GM18907 (cell line): ENCODE measurements at regions not wholly inside any gene's neighbourhood (a gene's known extent, or its start where the extent isn't known, plus 50 kb on each side); places are given as distances from the start of the nearest gene placed in this dataset.

Experiments
- ATAC-seq: cut with Tn5 transposase; IDR thresholded peaks from one replicate; pipeline ENCODE4 v1.9.1; 2021; ENCODE audit warnings: mild to moderate bottlenecking, moderate library complexity; ENCODE audit not compliant: unreplicated experiment

- ATAC-seq, result no peak
Measured at GRCh38 chr2:611519-611918, 65.7 kb downstream of the TMEM18 start.

- ATAC-seq, result no peak
Measured at GRCh38 chr2:610491-610890, 66.7 kb downstream of the TMEM18 start.

- ATAC-seq, result no peak
Measured at GRCh38 chr2:609881-610280, 67.3 kb downstream of the TMEM18 start.

- ATAC-seq, result no peak
Measured at GRCh38 chr2:609449-609848, 67.8 kb downstream of the TMEM18 start.

GRCh38 chr2:608711-609110 lies 68.5 kb downstream of the TMEM18 start:
- ATAC-seq, result no peak

- no peak for ATAC-seq
Measured at GRCh38 chr2:608297-608696, 68.9 kb downstream of the TMEM18 start.

- ATAC-seq, result no peak
Measured at GRCh38 chr2:607709-608108, 69.5 kb downstream of the TMEM18 start.

GRCh38 chr2:607172-607571 lies 70.0 kb downstream of the TMEM18 start:
- ATAC-seq, result no peak

GRCh38 chr2:605674-606608 lies 71.3 kb downstream of the TMEM18 start:
- no peak for ATAC-seq

GRCh38 chr2:604854-605524 lies 72.2 kb downstream of the TMEM18 start:
- ATAC-seq, result no peak

- no peak for ATAC-seq
Measured at GRCh38 chr2:604385-604784, 72.8 kb downstream of the TMEM18 start.

- ATAC-seq, result no peak
Measured at GRCh38 chr2:603869-604268, 73.3 kb downstream of the TMEM18 start.

- no peak for ATAC-seq
Measured at GRCh38 chr2:603427-603826, 73.8 kb downstream of the TMEM18 start.

- ATAC-seq, result no peak
Measured at GRCh38 chr2:602571-603359, 74.4 kb downstream of the TMEM18 start.

GRCh38 chr2:601806-602455 lies 75.3 kb downstream of the TMEM18 start:
- ATAC-seq, result no peak

GRCh38 chr2:601387-601698 lies 75.9 kb downstream of the TMEM18 start:
- ATAC-seq, result no peak

GRCh38 chr2:600542-601386 lies 76.4 kb downstream of the TMEM18 start:
- no peak for ATAC-seq

- no peak for ATAC-seq
Measured at GRCh38 chr2:599601-600000, 77.6 kb downstream of the TMEM18 start.

- no peak for ATAC-seq
Measured at GRCh38 chr2:598058-598802, 79.0 kb downstream of the TMEM18 start.
